ENCODE measurements at regions not wholly inside any gene's neighbourhood (a gene's known extent, or its start where the extent isn't known, plus 50 kb on each side); places are given as distances from the start of the nearest gene placed in this dataset.

DNA sequence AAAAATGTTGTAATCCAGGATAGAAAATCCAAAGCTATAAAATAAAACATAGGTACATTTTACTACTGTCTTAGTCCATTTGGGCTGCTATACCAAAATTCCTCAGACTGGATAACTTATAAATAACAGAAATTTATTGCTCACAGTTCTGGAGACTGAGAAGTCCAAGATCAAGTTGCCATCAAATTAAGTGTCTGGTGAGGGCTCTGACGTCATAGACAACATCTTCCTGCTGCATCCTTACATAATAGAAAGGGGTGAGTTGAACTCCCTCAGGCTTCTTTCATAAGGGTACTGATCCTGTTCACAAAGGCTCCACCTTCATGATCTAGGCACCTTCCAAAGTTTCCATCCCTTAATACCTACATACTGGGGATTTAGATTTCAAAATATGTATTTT lies 826.8 kb downstream of the NTRK3 start (continued):
- no peak for TF ChIP-seq ZNF211 (tag by site-specific recombination; IDR thresholded peaks at IDR 0.05; ENCODE audit: low read depth)
- no peak for TF ChIP-seq ZNF571 (tag by site-specific recombination; IDR thresholded peaks at IDR 0.05)
- no peak for TF ChIP-seq ZNF707 (tag by site-specific recombination; IDR thresholded peaks at IDR 0.05)
- no peak for TF ChIP-seq ZNF768 (tag by site-specific recombination; IDR thresholded peaks at IDR 0.05)
- no peak for TF ChIP-seq HOXA7 (CRISPR knock-in tag; IDR thresholded peaks at IDR 0.05; ENCODE audit: borderline replicate concordance)
- no peak for TF ChIP-seq ZNF843 (tag by site-specific recombination; IDR thresholded peaks at IDR 0.05)

DNA sequence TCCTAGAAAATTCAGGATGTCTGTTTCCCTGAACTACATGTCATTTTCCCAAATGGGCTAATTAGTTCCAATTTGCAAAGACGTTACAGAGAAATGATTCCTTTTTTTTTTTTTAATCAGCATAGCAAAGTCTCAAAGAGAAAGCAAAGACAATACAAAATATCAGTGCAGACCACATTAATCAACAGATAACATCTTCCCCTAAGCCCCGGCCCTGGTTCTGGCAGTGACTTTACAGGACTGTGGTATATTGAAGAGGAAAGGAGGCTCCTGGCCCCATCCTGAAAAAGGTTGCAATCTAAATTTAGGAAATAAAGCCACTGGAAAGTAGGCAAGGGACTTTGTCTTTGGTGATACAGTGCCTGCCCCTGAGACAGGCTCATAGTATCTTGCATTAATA lies 836.5 kb downstream of the NTRK3 start:
- ChIA-PET POLR2A (no interaction called here), CTCF (no interaction called here)
- no peak overlapping the region for H3K4me3 ChIP-seq (ENCODE audit: low read depth, low read length)
- no peaks in the 10 kb centered on the region for H3K36me3 ChIP-seq (ENCODE audit: control insufficient read depth in 2 of 2, insufficient read depth in 1 of 2, low read length in 2 of 2)
- no peaks in the 10 kb centered on the region for H3K4me1 ChIP-seq (ENCODE audit: control insufficient read depth, insufficient read depth, low read length)
- no peak overlapping the region for H3K27ac ChIP-seq (ENCODE audit: extremely low read depth, low read depth, low read length)
- no peak for TF ChIP-seq ZNF174 (tag by site-specific recombination; IDR thresholded peaks at IDR 0.05)
- no peak for TF ChIP-seq ZNF280C (tag by site-specific recombination; IDR thresholded peaks at IDR 0.05)
- TF ChIP-seq ZNF555 (tag by site-specific recombination; conservative IDR thresholded peaks at IDR 0.05), result no peak
- TF ChIP-seq ZBTB10 (tag by site-specific recombination; IDR thresholded peaks at IDR 0.05), result no peak
- no peak for TF ChIP-seq ZNF560 (tag by site-specific recombination; IDR thresholded peaks at IDR 0.05; ENCODE audit: borderline replicate concordance)
- no peak for TF ChIP-seq ZNF692 (tag by site-specific recombination; IDR thresholded peaks at IDR 0.05)
- no peak for TF ChIP-seq ZSCAN23 (tag by site-specific recombination; IDR thresholded peaks at IDR 0.05)
- TF ChIP-seq ZNF596 (tag by site-specific recombination; IDR thresholded peaks at IDR 0.05), result no peak
- TF ChIP-seq ZNF792 (tag by site-specific recombination; IDR thresholded peaks at IDR 0.05), result no peak
- no peak for TF ChIP-seq ZFP37 (tag by site-specific recombination; IDR thresholded peaks at IDR 0.05)
- no peak for TF ChIP-seq EGR2 (tag by site-specific recombination; IDR thresholded peaks at IDR 0.05; ENCODE audit: low read depth)
- TF ChIP-seq GLIS1 (tag by site-specific recombination; IDR thresholded peaks at IDR 0.05), result no peak
- no peak for TF ChIP-seq ZNF670 (tag by site-specific recombination; IDR thresholded peaks at IDR 0.05; ENCODE audit: low read depth)
- TF ChIP-seq, protein P1, sequence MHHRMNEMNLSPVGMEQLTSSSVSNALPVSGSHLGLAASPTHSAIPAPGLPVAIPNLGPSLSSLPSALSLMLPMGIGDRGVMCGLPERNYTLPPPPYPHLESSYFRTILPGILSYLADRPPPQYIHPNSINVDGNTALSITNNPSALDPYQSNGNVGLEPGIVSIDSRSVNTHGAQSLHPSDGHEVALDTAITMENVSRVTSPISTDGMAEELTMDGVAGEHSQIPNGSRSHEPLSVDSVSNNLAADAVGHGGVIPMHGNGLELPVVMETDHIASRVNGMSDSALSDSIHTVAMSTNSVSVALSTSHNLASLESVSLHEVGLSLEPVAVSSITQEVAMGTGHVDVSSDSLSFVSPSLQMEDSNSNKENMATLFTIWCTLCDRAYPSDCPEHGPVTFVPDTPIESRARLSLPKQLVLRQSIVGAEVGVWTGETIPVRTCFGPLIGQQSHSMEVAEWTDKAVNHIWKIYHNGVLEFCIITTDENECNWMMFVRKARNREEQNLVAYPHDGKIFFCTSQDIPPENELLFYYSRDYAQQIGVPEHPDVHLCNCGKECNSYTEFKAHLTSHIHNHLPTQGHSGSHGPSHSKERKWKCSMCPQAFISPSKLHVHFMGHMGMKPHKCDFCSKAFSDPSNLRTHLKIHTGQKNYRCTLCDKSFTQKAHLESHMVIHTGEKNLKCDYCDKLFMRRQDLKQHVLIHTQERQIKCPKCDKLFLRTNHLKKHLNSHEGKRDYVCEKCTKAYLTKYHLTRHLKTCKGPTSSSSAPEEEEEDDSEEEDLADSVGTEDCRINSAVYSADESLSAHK (tag by site-specific recombination; IDR thresholded peaks at IDR 0.05), result no peak
- no peak for TF ChIP-seq HIC1 (tag by site-specific recombination; IDR thresholded peaks at IDR 0.05)
- TF ChIP-seq ZNF211 (tag by site-specific recombination; IDR thresholded peaks at IDR 0.05; ENCODE audit: low read depth), result no peak
- no peak for TF ChIP-seq ZNF529 (tag by site-specific recombination; IDR thresholded peaks at IDR 0.05; ENCODE audit: insufficient replicate concordance)
- no peak for TF ChIP-seq SP3 (tag by site-specific recombination; IDR thresholded peaks at IDR 0.05)
- no peaks in the 10 kb centered on the region for H3K9me3 ChIP-seq (ENCODE audit: control insufficient read depth, insufficient read depth, low read depth, low read length)
